Gastrocnemius medialis (tissue), 4 donors: ENCODE measurements at regions not wholly inside any gene's neighbourhood (a gene's known extent, or its start where the extent isn't known, plus 50 kb on each side); places are given as distances from the start of the nearest gene placed in this dataset.

ENCODE experiments used
- CTCF ChIP-seq, 5 experiments: fragments of 450-650 bp in 3 of 5; fragments of 200-600 bp in 2 of 5; sonication (generic) in 2 of 5; IDR thresholded peaks in 4 of 5; conservative IDR thresholded peaks in 1 of 5; 1 replicate in 4 of 5; 2 replicates in 1 of 5; pipeline ENCODE4 v1.5.1; 2016 to 2019; ENCODE audit warnings: antibody characterized with exemption in 5 of 5, mild to moderate bottlenecking in 3 of 5, moderate library complexity in 3 of 5
- POLR2A ChIP-seq, 2 donors: fragments of 450-650 bp; IDR thresholded peaks; one replicate each; pipeline ENCODE4 v1.6.1; 2017; ENCODE audit warnings: antibody characterized with exemption in 2 of 2, mild to moderate bottlenecking in 2 of 2, moderate library complexity in 2 of 2

- TF ChIP-seq POLR2A (IDR thresholded peaks at IDR 0.05) = no peak
- TF ChIP-seq CTCF (IDR thresholded peaks at IDR 0.05 in 4 of 5, conservative IDR thresholded peaks at IDR 0.05 in 1 of 5) = no peak
These were observed 168.6 kb upstream of the UBASH3B start for GRCh38 chr11:122486793-122487495.
